ENCODE measurements at regions not wholly inside any gene's neighbourhood (a gene's known extent, or its start where the extent isn't known, plus 50 kb on each side); places are given as distances from the start of the nearest gene placed in this dataset.

- no peaks in the 10 kb centered on the region for H3K36me3 ChIP-seq (ENCODE audit: insufficient read depth, low read length)
- Mint-ChIP-seq H3K27ac (no peak overlapping the region), H3K27me3 (no peaks in the 10 kb centered on the region), H3K9me3 (peaks cover 0 to 30% (median 4%) of the 10 kb centered on the region in 5 donors), H3K4me3 (no peak overlapping the region), H3K4me1 (no peaks in the 10 kb centered on the region), H3K36me3 (no peaks in the 10 kb centered on the region)
- H3K4me3 ChIP-seq (ENCODE audit: low read length): no peak overlapping the region
- no peaks in the 10 kb centered on the region for H3K4me1 ChIP-seq (ENCODE audit: insufficient read depth, low read length)
- ChIA-PET CTCF (no interaction called here), POLR2A (no interaction called here)
- H3K27ac ChIP-seq (ENCODE audit: low read depth, low read length): no peak overlapping the region
- no peak for DNase-seq
- no peaks in the 10 kb centered on the region for H3K9me3 ChIP-seq (ENCODE audit: low read length)
- no peaks in the 10 kb centered on the region for H3K27me3 ChIP-seq (ENCODE audit: insufficient read depth, low read length, poor library complexity, severe bottlenecking)
These were observed 262.7 kb upstream of the RGS18 start for GRCh38 chr1:191895462-191896058.

GRCh38 chr1:191897134-191897533 is 261.1 kb upstream of the RGS18 start:
- H3K4me1 Mint-ChIP-seq: no peaks in the 10 kb centered on the region
- Histone ChIP-seq H3K36me3 (ENCODE audit: insufficient read depth, low read length) (no peaks in the 10 kb centered on the region), H3K9me3 (ENCODE audit: low read length) (no peaks in the 10 kb centered on the region), H3K4me1 (ENCODE audit: insufficient read depth, low read length) (no peaks in the 10 kb centered on the region), H3K4me3 (ENCODE audit: low read length) (no peak overlapping the region), H3K27me3 (ENCODE audit: insufficient read depth, low read length, poor library complexity, severe bottlenecking) (no peaks in the 10 kb centered on the region), H3K27ac (ENCODE audit: low read depth, low read length) (no peak overlapping the region)
- H3K27ac Mint-ChIP-seq: no peak overlapping the region
- no peak overlapping the region for H3K4me3 Mint-ChIP-seq
- ChIA-PET POLR2A (no interaction called here), CTCF (no interaction called here)
- no peak for DNase-seq
- H3K27me3 Mint-ChIP-seq: no peaks in the 10 kb centered on the region
- H3K9me3 Mint-ChIP-seq: peaks cover under 1 to 37% (median 4%) of the 10 kb centered on the region in 5 donors
- no peaks in the 10 kb centered on the region for H3K36me3 Mint-ChIP-seq

GRCh38 chr1:191901651-191902050 is 256.6 kb upstream of the RGS18 start:
- POLR2A ChIA-PET: no interaction called here

GRCh38 chr1:191904991-191905390 is 253.3 kb upstream of the RGS18 start:
- Histone ChIP-seq H3K4me3 (ENCODE audit: low read length) (no peak overlapping the region), H3K9me3 (ENCODE audit: low read length) (no peaks in the 10 kb centered on the region), H3K4me1 (ENCODE audit: insufficient read depth, low read length) (no peaks in the 10 kb centered on the region), H3K27me3 (ENCODE audit: insufficient read depth, low read length, poor library complexity, severe bottlenecking) (no peaks in the 10 kb centered on the region), H3K36me3 (ENCODE audit: insufficient read depth, low read length) (no peaks in the 10 kb centered on the region), H3K27ac (ENCODE audit: low read depth, low read length) (no peak overlapping the region)
- no peak overlapping the region for H3K27ac Mint-ChIP-seq
- H3K27me3 Mint-ChIP-seq: peaks cover 0 to 1% of the 10 kb centered on the region in 2 donors
- POLR2A ChIA-PET: no interaction called here
- DNase-seq: no peak
- no peaks in the 10 kb centered on the region for H3K4me1 Mint-ChIP-seq
- H3K4me3 Mint-ChIP-seq: no peak overlapping the region
- CTCF ChIA-PET: no interaction called here
- no peaks in the 10 kb centered on the region for H3K36me3 Mint-ChIP-seq
- H3K9me3 Mint-ChIP-seq: peaks cover 4 to 28% (median 15%) of the 10 kb centered on the region in 5 donors

More at GRCh38 chr1:191901651-191902050, 256.6 kb upstream of the RGS18 start:
- CTCF ChIA-PET: no interaction called here
- Mint-ChIP-seq H3K9me3 (peaks cover 2 to 35% (median 6%) of the 10 kb centered on the region in 5 donors), H3K27me3 (no peaks in the 10 kb centered on the region), H3K36me3 (no peaks in the 10 kb centered on the region), H3K4me3 (no peak overlapping the region), H3K4me1 (no peaks in the 10 kb centered on the region), H3K27ac (no peak overlapping the region)
- no peaks in the 10 kb centered on the region for H3K4me1 ChIP-seq (ENCODE audit: insufficient read depth, low read length)
- H3K27ac ChIP-seq (ENCODE audit: low read depth, low read length): no peak overlapping the region
- no peaks in the 10 kb centered on the region for H3K36me3 ChIP-seq (ENCODE audit: insufficient read depth, low read length)
- DNase-seq: no peak
- H3K27me3 ChIP-seq (ENCODE audit: insufficient read depth, low read length, poor library complexity, severe bottlenecking): no peaks in the 10 kb centered on the region
- no peak overlapping the region for H3K4me3 ChIP-seq (ENCODE audit: low read length)
- no peaks in the 10 kb centered on the region for H3K9me3 ChIP-seq (ENCODE audit: low read length)

GRCh38 chr1:191905781-191906180 is 252.5 kb upstream of the RGS18 start:
- H3K4me1 ChIP-seq (ENCODE audit: insufficient read depth, low read length): no peaks in the 10 kb centered on the region
- no peak for DNase-seq
- no peaks in the 10 kb centered on the region for H3K9me3 ChIP-seq (ENCODE audit: low read length)
- ChIA-PET CTCF (no interaction called here), POLR2A (no interaction called here)
- H3K4me3 ChIP-seq (ENCODE audit: low read length): no peak overlapping the region
- Mint-ChIP-seq H3K4me1 (no peaks in the 10 kb centered on the region), H3K9me3 (peaks cover 6 to 27% (median 13%) of the 10 kb centered on the region in 5 donors), H3K36me3 (no peaks in the 10 kb centered on the region), H3K27ac (no peak overlapping the region), H3K4me3 (no peak overlapping the region), H3K27me3 (peaks cover 0 to 1% of the 10 kb centered on the region in 2 donors)
- no peaks in the 10 kb centered on the region for H3K36me3 ChIP-seq (ENCODE audit: insufficient read depth, low read length)
- no peaks in the 10 kb centered on the region for H3K27me3 ChIP-seq (ENCODE audit: insufficient read depth, low read length, poor library complexity, severe bottlenecking)
- no peak overlapping the region for H3K27ac ChIP-seq (ENCODE audit: low read depth, low read length)

GRCh38 chr1:191907121-191907520 is 251.1 kb upstream of the RGS18 start:
- ChIA-PET POLR2A (no interaction called here), CTCF (no interaction called here)
- Histone ChIP-seq H3K36me3 (ENCODE audit: insufficient read depth, low read length) (no peaks in the 10 kb centered on the region), H3K4me3 (ENCODE audit: low read length) (no peak overlapping the region), H3K27ac (ENCODE audit: low read depth, low read length) (no peak overlapping the region), H3K27me3 (ENCODE audit: insufficient read depth, low read length, poor library complexity, severe bottlenecking) (no peaks in the 10 kb centered on the region), H3K4me1 (ENCODE audit: insufficient read depth, low read length) (no peaks in the 10 kb centered on the region), H3K9me3 (ENCODE audit: low read length) (no peaks in the 10 kb centered on the region)
- Mint-ChIP-seq H3K4me3 (no peak overlapping the region), H3K4me1 (no peaks in the 10 kb centered on the region), H3K27ac (no peak overlapping the region), H3K27me3 (peaks cover 0 to 1% of the 10 kb centered on the region in 2 donors), H3K36me3 (no peaks in the 10 kb centered on the region), H3K9me3 (peaks cover 6 to 29% (median 13%) of the 10 kb centered on the region in 5 donors)
- no peak for DNase-seq

GRCh38 chr1:191910245-191910644 is 248.0 kb upstream of the RGS18 start:
- no peaks in the 10 kb centered on the region for H3K27me3 ChIP-seq (ENCODE audit: insufficient read depth, low read length, poor library complexity, severe bottlenecking)
- ChIA-PET POLR2A (no interaction called here), CTCF (no interaction called here)
- Mint-ChIP-seq H3K9me3 (peaks cover 3 to 18% (median 11%) of the 10 kb centered on the region in 5 donors), H3K4me3 (no peak overlapping the region), H3K27me3 (peaks cover 0 to 1% of the 10 kb centered on the region in 2 donors), H3K4me1 (no peaks in the 10 kb centered on the region), H3K36me3 (no peaks in the 10 kb centered on the region), H3K27ac (no peak overlapping the region)
- no peak overlapping the region for H3K27ac ChIP-seq (ENCODE audit: low read depth, low read length)
- no peak for DNase-seq
- H3K4me1 ChIP-seq (ENCODE audit: insufficient read depth, low read length): no peaks in the 10 kb centered on the region
- H3K4me3 ChIP-seq (ENCODE audit: low read length): no peak overlapping the region
- H3K36me3 ChIP-seq (ENCODE audit: insufficient read depth, low read length): no peaks in the 10 kb centered on the region
- H3K9me3 ChIP-seq (ENCODE audit: low read length): no peaks in the 10 kb centered on the region

GRCh38 chr1:191912517-191912916 is 245.7 kb upstream of the RGS18 start:
- H3K27ac Mint-ChIP-seq: no peak overlapping the region
- H3K4me3 ChIP-seq (ENCODE audit: low read length): no peak overlapping the region
- ChIA-PET POLR2A (no interaction called here), CTCF (no interaction called here)
- H3K4me1 ChIP-seq (ENCODE audit: insufficient read depth, low read length): no peaks in the 10 kb centered on the region
- no peaks in the 10 kb centered on the region for H3K27me3 Mint-ChIP-seq
- no peak overlapping the region for H3K4me3 Mint-ChIP-seq
- H3K36me3 ChIP-seq (ENCODE audit: insufficient read depth, low read length): no peaks in the 10 kb centered on the region
- peaks cover 3 to 18% (median 11%) of the 10 kb centered on the region in 5 donors for H3K9me3 Mint-ChIP-seq
- no peak for DNase-seq
- no peaks in the 10 kb centered on the region for H3K9me3 ChIP-seq (ENCODE audit: low read length)
- H3K27ac ChIP-seq (ENCODE audit: low read depth, low read length): no peak overlapping the region
- H3K27me3 ChIP-seq (ENCODE audit: insufficient read depth, low read length, poor library complexity, severe bottlenecking): no peaks in the 10 kb centered on the region
- no peaks in the 10 kb centered on the region for H3K36me3 Mint-ChIP-seq
- no peaks in the 10 kb centered on the region for H3K4me1 Mint-ChIP-seq
